ENCODE measurements at regions not wholly inside any gene's neighbourhood (a gene's known extent, or its start where the extent isn't known, plus 50 kb on each side); places are given as distances from the start of the nearest gene placed in this dataset.

DNA sequence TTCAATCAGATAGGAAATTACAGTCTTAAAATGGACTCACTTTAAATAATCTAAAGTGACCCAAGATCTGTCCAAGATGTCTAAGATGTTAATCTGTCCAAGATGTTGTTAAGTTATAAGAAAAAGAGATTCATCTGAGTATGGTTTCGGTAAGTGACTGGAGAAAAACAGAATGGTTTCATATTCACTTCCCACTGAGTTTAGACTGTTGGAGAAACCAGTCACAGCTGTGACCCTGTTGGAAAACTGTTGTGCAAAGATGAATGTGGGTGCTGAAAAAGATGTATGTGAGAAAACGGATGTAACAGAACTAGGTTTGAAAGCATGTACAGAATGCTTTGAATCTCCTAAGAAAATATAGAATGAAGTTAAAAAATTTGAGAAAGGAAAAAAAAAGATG, 325.9 kb downstream of the COL12A1 start:
- no peak for DNase-seq (ENCODE audit: low spot score)

DNA sequence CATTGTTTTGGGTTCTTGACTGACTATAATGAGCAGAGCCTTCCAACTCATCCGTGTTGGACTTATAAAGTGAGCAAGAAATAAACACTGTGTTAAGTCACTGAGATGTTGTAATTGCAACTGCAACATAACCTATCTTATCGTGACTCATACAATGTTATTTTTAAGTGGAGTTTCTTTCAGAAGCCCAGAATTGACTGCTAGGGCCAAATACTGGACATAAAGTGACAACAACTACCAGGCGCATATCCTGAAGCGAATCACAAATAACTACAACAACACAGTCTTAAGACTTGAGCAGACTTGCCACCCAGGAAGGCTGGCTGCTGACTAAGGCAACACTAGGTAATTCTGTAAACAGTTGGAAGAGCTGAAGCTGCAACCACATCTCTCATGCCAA, 326.6 kb downstream of the COL12A1 start:
- peak; percentile 61 for DNase-seq (ENCODE audit: low spot score)

GRCh38 chr6:74875193-74875592, 330.7 kb downstream of the COL12A1 start:
- no peak for DNase-seq (ENCODE audit: low spot score)

- DNase-seq (ENCODE audit: low spot score): no peak
Observed at GRCh38 chr6:74872754-74873476, 332.9 kb downstream of the COL12A1 start.

GRCh38 chr6:74871757-74872156, 334.1 kb downstream of the COL12A1 start:
- DNase-seq (ENCODE audit: low spot score): no peak

DNA sequence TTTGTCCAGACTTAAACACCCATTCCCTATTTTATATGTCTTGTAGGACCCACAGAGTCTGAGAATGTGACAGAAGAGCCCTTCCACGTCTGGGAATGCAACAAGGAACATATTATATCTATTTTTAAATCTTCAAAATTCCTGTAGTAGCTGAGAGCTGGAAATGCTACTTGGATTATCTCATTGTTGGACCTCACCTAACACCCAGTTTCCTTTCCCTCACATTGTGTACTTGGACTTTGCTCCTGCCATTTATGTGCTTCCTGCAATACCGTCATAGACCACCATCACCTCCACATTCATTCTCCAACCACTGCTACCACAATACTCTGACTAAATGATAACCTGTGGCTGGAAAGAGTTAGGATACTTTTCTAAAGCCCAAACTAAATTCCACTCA, 335.4 kb downstream of the COL12A1 start:
- no peak for DNase-seq (ENCODE audit: low spot score)

DNA sequence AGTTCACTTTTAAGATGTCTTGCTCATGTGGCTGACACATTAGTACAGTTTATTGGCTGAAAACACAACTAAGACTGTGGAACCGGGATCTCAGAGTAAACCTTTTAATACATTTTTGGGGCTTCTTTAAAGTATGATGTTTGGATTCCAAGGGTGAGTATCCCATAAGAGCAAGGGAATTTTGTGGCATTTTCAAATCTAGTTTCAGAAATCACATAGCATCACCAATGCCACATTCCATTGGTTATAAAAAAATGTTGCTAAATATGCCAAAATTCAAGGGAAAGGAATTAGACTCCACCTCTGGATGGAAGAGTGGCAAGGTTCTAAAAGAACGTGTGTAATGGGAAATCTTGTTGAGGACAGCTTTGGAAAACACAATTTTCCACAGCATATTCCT, 338.6 kb downstream of the COL12A1 start:
- DNase-seq (ENCODE audit: low spot score): peak; percentile 28

- DNase-seq (ENCODE audit: low spot score): no peak
Observed at GRCh38 chr6:74863968-74864367, 341.9 kb downstream of the COL12A1 start.

GRCh38 chr6:74860456-74860855, 345.4 kb downstream of the COL12A1 start:
- DNase-seq (ENCODE audit: low spot score): no peak

DNA sequence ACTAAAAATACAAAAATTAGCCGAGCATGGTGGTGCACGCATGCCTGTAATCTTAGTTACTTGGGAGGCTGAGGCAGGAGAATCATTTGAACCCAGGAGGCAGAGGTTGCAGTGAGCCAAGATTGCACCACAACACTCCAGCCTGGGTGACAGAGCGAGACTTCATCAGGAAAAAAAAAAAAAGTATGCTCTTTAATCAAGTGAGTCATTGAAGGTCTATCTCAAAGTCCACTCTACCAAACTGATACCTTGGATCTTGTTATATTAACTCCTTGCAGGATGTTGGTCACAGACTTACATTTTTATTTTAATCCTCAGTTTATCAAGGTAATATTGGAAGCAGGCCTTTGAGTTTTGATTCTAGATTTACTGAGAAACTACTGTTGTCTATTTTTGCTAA, 348.7 kb downstream of the COL12A1 start:
- no peak for DNase-seq (ENCODE audit: low spot score)

DNA sequence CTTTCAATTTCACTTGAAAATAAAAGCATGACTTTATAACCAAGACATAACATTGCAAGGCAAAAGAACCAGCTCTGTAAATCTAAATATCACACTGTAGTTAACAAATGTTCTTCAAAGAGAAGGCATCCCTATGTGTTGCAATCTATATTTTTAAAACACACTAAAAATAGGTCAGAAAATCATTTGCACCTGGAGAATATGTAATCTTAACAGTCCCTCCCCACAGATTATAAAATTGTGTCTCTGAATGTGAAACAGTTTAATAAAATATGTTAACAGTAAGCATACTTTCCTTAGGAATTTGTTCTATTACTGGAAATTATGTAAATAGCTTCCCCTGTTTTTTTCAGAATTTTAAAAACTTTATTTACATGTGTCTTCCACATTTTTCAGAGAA, 351.9 kb downstream of the COL12A1 start:
- no peak for DNase-seq (ENCODE audit: low spot score)

GRCh38 chr6:74851596-74851995, 354.3 kb downstream of the COL12A1 start:
- peak; percentile 68 for DNase-seq (ENCODE audit: low spot score)

GRCh38 chr6:74840953-74841352, 364.9 kb downstream of the COL12A1 start:
- DNase-seq (ENCODE audit: low spot score): no peak

GRCh38 chr6:74834967-74835366, 370.9 kb downstream of the COL12A1 start:
- peak; percentile 25 for DNase-seq (ENCODE audit: low spot score)

DNA sequence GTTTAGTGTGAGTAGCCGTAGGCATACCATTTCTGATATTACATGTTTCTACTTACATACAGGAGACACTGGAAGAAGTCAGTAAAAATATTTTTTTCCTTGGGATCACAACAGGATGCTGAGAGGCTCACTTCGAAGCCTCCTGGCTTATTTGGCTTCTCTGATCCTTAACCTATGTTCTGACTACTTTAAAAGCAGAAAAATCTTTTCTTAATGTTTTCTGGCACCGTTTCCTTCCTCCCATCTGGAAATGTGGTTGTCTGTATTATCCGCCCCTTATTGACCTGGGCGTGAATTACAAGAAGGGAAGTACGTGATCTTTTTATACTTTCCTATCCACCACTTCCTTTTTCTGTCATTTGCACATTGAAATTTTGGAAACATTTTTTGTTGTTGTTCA, 379.6 kb downstream of the COL12A1 start:
- DNase-seq (ENCODE audit: low spot score): peak; percentile 13

DNA sequence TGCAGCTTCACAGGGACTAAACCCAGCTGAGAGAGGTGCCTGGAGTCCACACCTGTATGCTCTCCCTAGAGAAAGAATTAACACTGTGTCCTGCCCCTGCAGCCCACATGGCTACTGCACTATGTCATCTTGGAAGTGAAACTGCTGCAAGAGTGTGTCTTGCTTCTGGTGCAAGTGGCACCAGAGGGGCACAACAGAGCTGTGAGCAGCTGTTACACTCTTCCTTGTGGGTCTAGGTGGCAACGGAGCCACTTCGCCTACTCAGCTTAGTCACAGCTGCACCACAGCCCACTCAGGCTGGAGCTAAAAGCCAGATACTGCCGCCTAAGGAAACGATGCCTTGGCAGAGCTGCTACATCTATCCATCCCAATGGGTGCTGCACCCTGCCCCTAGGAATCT, 391.4 kb downstream of the COL12A1 start:
- DNase-seq (ENCODE audit: low spot score): no peak

GRCh38 chr6:74807674-74808073, 398.2 kb downstream of the COL12A1 start:
- no peak for DNase-seq (ENCODE audit: low spot score)

DNA sequence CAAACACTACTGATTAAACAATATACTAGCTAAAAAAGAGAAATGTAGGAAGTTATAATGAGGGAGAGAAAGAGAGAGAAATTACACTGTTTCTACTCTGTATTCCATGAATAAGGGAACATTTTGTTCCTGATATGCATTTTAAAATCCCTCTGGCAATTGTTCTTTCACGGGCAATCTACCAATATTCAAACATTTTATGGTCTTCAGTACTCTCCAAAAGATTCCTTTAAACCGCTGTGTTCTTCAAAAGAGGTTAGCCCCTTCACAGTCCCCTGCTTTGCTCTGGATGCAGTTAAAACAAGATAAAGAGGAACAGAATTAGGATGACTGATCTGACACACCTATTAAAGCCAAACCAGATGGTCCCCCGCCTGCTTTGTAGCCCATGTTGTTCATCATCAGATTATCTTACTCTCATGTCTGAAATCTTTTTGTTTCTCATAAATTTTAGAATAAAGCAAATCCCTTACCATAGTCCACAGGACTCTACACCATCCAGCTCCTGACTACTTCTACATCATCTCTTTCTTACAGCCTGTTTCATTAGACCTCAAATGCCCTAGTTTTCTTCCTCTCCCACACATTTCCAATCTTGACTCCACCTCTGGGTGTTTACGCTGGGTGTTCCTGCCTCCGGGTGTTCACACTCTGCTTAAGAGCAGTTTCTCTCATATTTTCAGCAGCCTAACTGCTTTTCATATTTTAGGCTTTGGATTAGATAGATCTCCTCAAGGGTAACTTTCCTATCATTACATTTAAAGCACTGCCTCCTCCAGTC, 399.7 kb downstream of the COL12A1 start:
- no peak for DNase-seq (ENCODE audit: low spot score)

GRCh38 chr6:74798302-74798701, 407.6 kb downstream of the COL12A1 start:
- no peak for DNase-seq (ENCODE audit: low spot score)

DNA sequence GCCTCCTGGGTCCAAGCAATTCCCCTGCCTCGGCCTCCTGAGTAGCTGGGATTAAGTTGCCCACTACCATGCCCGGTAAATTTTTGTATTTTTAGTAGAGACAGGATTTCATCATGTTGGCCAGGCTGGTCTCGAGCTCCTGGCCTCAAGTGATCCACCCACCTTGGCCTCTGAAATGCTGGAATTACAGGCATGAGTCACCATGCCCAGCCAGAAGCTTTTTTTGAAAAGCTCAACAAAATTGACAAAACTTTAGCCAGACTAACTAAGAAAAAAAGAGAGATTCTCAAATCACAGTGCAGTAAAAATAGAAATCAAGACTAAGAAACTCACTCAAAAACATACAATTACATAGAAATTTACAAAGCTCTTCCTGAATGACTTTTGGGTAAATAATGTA, 420.6 kb downstream of the COL12A1 start:
- DNase-seq (ENCODE audit: low spot score): no peak

GRCh38 chr6:74782346-74782745, 423.5 kb downstream of the COL12A1 start:
- DNase-seq (ENCODE audit: low spot score): no peak

GRCh38 chr6:74780831-74781230, 425.0 kb downstream of the COL12A1 start:
- no peak for DNase-seq (ENCODE audit: low spot score)

- no peak for DNase-seq (ENCODE audit: low spot score)
Observed at GRCh38 chr6:74768738-74769137, 437.1 kb downstream of the COL12A1 start.

- no peak for DNase-seq (ENCODE audit: low spot score)
Observed at GRCh38 chr6:74768120-74768519, 437.7 kb downstream of the COL12A1 start.

Measured in AG20443 (cell line).